ENCODE measurements at regions not wholly inside any gene's neighbourhood (a gene's known extent, or its start where the extent isn't known, plus 50 kb on each side); places are given as distances from the start of the nearest gene placed in this dataset.

- intact Hi-C loops (cut with micrococcal nuclease) = loop anchor here (2.0 kb wide), 1 partner anchor 21 kb away; no protein-coding TSS in a partner anchor
- H3K27ac ChIP-seq (ENCODE audit: low read length in 2 of 2) = no peak overlapping the region
- no peak overlapping the region for H3K9ac ChIP-seq (ENCODE audit: low read length)
Observed at GRCh38 chr22:22789922-22790845, 97.4 kb upstream of the IGLL5 start.

More at GRCh38 chr22:22789922-22790845, 97.4 kb upstream of the IGLL5 start:
- CTCF ChIA-PET = interaction anchor here (0.9 to 8.6 kb wide), 11 partner anchors 19 to 167 kb away, joined by 3 to 139 read pairs (median 11); no protein-coding TSS in a partner anchor
- 83% methylated on average over 4 of the region's 6 CpGs for WGBS (ENCODE audit: insufficient coverage)
- Histone ChIP-seq H4K20me1 (ENCODE audit: control insufficient read depth, insufficient read depth, low read length, poor library complexity, severe bottlenecking) (no peaks in the 10 kb centered on the region), H3K36me3 (replicated peaks in 1 of 2; ENCODE audit: control extremely low read depth in 1 of 2, control insufficient read depth in 1 of 2, extremely low read depth in 1 of 2, insufficient read depth in 2 of 2, low read length in 1 of 2) (no peaks in the 10 kb centered on the region), H3K4me3 (ENCODE audit: control extremely low read depth in 1 of 5, extremely low read depth in 1 of 5, insufficient read depth in 1 of 5, low read depth in 2 of 5, low read length in 4 of 5) (no peak overlapping the region), H3K4me2 (replicated peaks; ENCODE audit: low read depth, low read length, poor library complexity, severe bottlenecking) (no peak overlapping the region), H2AFZ (ENCODE audit: insufficient read depth, low read depth, low read length, poor library complexity, severe bottlenecking) (no peak overlapping the region), H3K4me1 (ENCODE audit: control insufficient read depth in 2 of 2, insufficient read depth in 2 of 2, low read length in 2 of 2) (peaks cover 0 to 3% of the 10 kb centered on the region in 2 donors), H3K9me3 (ENCODE audit: control extremely low read depth in 1 of 3, control insufficient read depth in 2 of 3, insufficient read depth in 1 of 3, low read length in 2 of 3) (peaks cover 0 to 38% (median 0%) of the 10 kb centered on the region in 3 donors), H3K79me2 (ENCODE audit: control insufficient read depth, insufficient read depth, low read length) (no peaks in the 10 kb centered on the region), H3K27me3 (replicated peaks in 1 of 4; ENCODE audit: control extremely low read depth in 1 of 4, control insufficient read depth in 3 of 4, insufficient read depth in 4 of 4, low read length in 3 of 4) (peaks cover 0 to 3% (median 0%) of the 10 kb centered on the region in 4 experiments)
- H3K4me1 Mint-ChIP-seq = no peaks in the 10 kb centered on the region
- peak overlapping the region; percentile 15 for H3K27ac Mint-ChIP-seq
- peaks cover 5% of the 10 kb centered on the region for H3K27me3 Mint-ChIP-seq
- no peak for TF ChIP-seq EZH2 (IDR thresholded peaks at IDR 0.05; ENCODE audit: borderline replicate concordance, insufficient read depth, low read depth, low read length, poor library complexity, severe bottlenecking)
- TF ChIP-seq CTCF (IDR thresholded peaks at IDR 0.05) = no peak
- no peak overlapping the region for H3K4me3 Mint-ChIP-seq
- H3K9me3 Mint-ChIP-seq (ENCODE audit: insufficient read depth) = no peaks in the 10 kb centered on the region
- POLR2A ChIA-PET = no interaction called here
- DNase-seq (no peak), ATAC-seq (ENCODE audit: low read depth) (no peak)
